T-cell (primary cell): ENCODE measurements at regions not wholly inside any gene's neighbourhood (a gene's known extent, or its start where the extent isn't known, plus 50 kb on each side); places are given as distances from the start of the nearest gene placed in this dataset.

ENCODE experiments used
- ATAC-seq, 4 experiments: fragments of 200-7000 bp in 3 of 4; fragments of 150-1000 bp in 1 of 4; cut with Tn5 transposase; replicated peaks in 1 of 4; 1 replicate in 3 of 4; 2 replicates in 1 of 4; pipeline ENCODE4 v1.10.0; 2021; ENCODE audit warnings: moderate library complexity in 3 of 4, mild to moderate bottlenecking in 2 of 4, moderate number of reproducible peaks in 1 of 4
- CTCF ChIA-PET, 2 donors: fragments of 300-600 bp; sonication (Branson Sonifier 250); formaldehyde crosslinking; loops; one replicate each; lab custom pipeline; 2022; ENCODE audit warnings: antibody characterized with exemption in 2 of 2; lab: Charles Lee
- POLR2A ChIA-PET, 2 donors: fragments of 300-600 bp; sonication (Branson Sonifier 250); formaldehyde crosslinking; loops; one replicate each; lab custom pipeline; 2022; ENCODE audit warnings: antibody characterized with exemption in 2 of 2; lab: Charles Lee
- DNase-seq, 35 experiments: peaks; one replicate each; pipeline versions ENCODE4 v3.0.0 to v3.0.0-alpha.2; 2013 to 2023
- H3K27ac ChIP-seq: one replicate; pipeline ENCODE4 v1.5.1; 2013; ENCODE audit warnings: low read length
- H3K27me3 ChIP-seq, 2 experiments: replicated peaks in 1 of 2; 1 replicate in 1 of 2; 2 replicates in 1 of 2; pipeline versions ENCODE4 v1.6.1 to v1.7.0; 2013; ENCODE audit warnings: low read length in 1 of 2, mixed read lengths in 1 of 2; ENCODE audit not compliant: control insufficient read depth in 2 of 2, insufficient read depth in 2 of 2; ENCODE audit errors: extremely low read depth in 1 of 2
- H3K36me3 ChIP-seq, 2 donors: 1 replicate in 1 of 2; 2 replicates in 1 of 2; pipeline versions ENCODE4 v1.6.1 to v1.7.0; 2013; ENCODE audit warnings: low read length in 1 of 2; ENCODE audit not compliant: control insufficient read depth in 2 of 2, insufficient read depth in 1 of 2; ENCODE audit errors: extremely low read depth in 1 of 2
- H3K4me1 ChIP-seq, 2 experiments: 1 replicate in 1 of 2; 2 replicates in 1 of 2; pipeline versions ENCODE4 v1.6.1 to v1.7.0; 2013; ENCODE audit warnings: low read length in 2 of 2, mixed read lengths in 1 of 2; ENCODE audit not compliant: insufficient read depth in 2 of 2, control insufficient read depth in 1 of 2; ENCODE audit errors: extremely low read depth in 1 of 2
- H3K4me3 ChIP-seq, 2 donors: 1 replicate in 1 of 2; 2 replicates in 1 of 2; pipeline versions ENCODE4 v1.5.1 to v1.7.0; 2013; ENCODE audit warnings: mild to moderate bottlenecking in 2 of 2, low read length in 1 of 2, moderate library complexity in 1 of 2; ENCODE audit not compliant: control insufficient read depth in 1 of 2; ENCODE audit errors: extremely low read depth in 1 of 2
- H3K9me3 ChIP-seq: 2 replicates; pipeline ENCODE4 v1.7.0; 2013
- H3K27ac Mint-ChIP-seq, 2 donors: one replicate each; pipeline ENCODE4 v1.8.0; 2020 to 2021; ENCODE audit warnings: mild to moderate bottlenecking in 2 of 2, mixed read lengths in 2 of 2
- H3K27me3 Mint-ChIP-seq, 2 donors: one replicate each; pipeline ENCODE4 v1.8.0; 2021 to 2022; ENCODE audit warnings: mixed read lengths in 2 of 2
- H3K36me3 Mint-ChIP-seq: one replicate; pipeline ENCODE4 v1.8.0; 2021; ENCODE audit warnings: mixed read lengths
- H3K4me1 Mint-ChIP-seq, 3 donors: one replicate each; pipeline ENCODE4 v1.8.0; 2020 to 2022; ENCODE audit warnings: mixed read lengths in 3 of 3, mild to moderate bottlenecking in 1 of 3
- H3K4me3 Mint-ChIP-seq, 3 donors: one replicate each; pipeline ENCODE4 v1.8.0; 2020 to 2022; ENCODE audit warnings: mild to moderate bottlenecking in 3 of 3, mixed read lengths in 3 of 3, moderate library complexity in 3 of 3
- H3K9me3 Mint-ChIP-seq, 3 donors: one replicate each; pipeline ENCODE4 v1.8.0; 2020 to 2022; ENCODE audit warnings: mixed read lengths in 3 of 3
- WGBS: methylation state at CpG from one replicate; pipeline ENCODE4 v1.1.5; 2013; ENCODE audit warnings: missing lambda C conversion rate; ENCODE audit not compliant: insufficient coverage; 5-methylcytosine and 5-hydroxymethylcytosine counted together

DNA sequence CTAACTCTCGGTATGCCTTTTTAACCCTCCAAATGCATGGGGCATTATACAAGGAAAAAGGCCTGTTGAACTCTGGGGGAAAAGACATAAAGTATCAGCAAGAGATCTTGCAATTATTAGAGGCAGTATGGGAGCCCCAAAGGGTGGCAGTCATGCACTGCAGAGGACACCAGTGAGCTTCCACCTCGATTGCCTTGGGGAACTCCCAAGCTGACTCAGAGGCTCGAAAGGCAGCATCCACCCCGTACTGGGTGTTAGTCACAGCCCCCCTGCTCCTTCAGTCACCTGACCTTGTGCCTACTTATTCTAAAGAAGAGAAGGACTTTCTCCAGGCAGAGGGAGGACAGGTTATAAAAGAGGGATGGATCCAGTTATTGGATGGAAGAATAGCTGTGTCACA lies 781.4 kb upstream of the TMEM132C start:
- H3K27me3 ChIP-seq = no peaks in the 10 kb centered on the region
- Mint-ChIP-seq H3K9me3 (peaks cover 2 to 12% (median 11%) of the 10 kb centered on the region in 3 donors), H3K4me3 (no peak overlapping the region), H3K27ac (no peak overlapping the region), H3K4me1 (no peaks in the 10 kb centered on the region), H3K36me3 (no peaks in the 10 kb centered on the region), H3K27me3 (no peaks in the 10 kb centered on the region)
- WGBS = 67% methylated on average over 1 of the region's 4 CpGs
- ChIA-PET POLR2A (no interaction called here), CTCF (no interaction called here)
- no peak for DNase-seq
- H3K4me3 ChIP-seq = no peak overlapping the region
- no peaks in the 10 kb centered on the region for H3K36me3 ChIP-seq
- ATAC-seq = no peak
- no peak overlapping the region for H3K27ac ChIP-seq
- no peaks in the 10 kb centered on the region for H3K9me3 ChIP-seq
- no peaks in the 10 kb centered on the region for H3K4me1 ChIP-seq

DNA sequence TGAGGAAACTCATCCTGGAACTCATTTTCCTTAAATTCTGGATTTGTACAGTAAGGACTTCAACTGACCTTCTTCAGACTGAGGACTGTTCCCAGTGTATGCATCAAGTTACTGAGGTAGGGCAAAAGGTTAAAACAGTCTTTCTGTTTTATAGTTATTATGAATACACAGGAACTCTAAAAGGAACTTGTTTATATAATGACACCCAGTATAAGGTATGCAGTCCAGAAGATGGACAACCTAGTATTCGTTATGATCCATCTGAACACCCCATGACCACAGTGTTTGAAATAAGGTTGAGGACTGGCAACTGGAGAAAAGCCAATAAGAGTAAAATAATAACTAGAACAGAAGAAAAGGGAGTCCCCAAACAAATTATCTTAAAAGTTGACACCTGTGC lies 779.9 kb upstream of the TMEM132C start:
- no peaks in the 10 kb centered on the region for H3K4me1 Mint-ChIP-seq
- ChIA-PET POLR2A (no interaction called here), CTCF (no interaction called here)
- H3K27ac ChIP-seq = no peak overlapping the region
- DNase-seq (no peak), ATAC-seq (no peak)
- H3K4me3 ChIP-seq = no peak overlapping the region
- no peaks in the 10 kb centered on the region for H3K27me3 ChIP-seq
- no peaks in the 10 kb centered on the region for H3K4me1 ChIP-seq
- no peaks in the 10 kb centered on the region for H3K36me3 Mint-ChIP-seq
- no peaks in the 10 kb centered on the region for H3K36me3 ChIP-seq
- H3K9me3 ChIP-seq = no peaks in the 10 kb centered on the region
- no peak overlapping the region for H3K27ac Mint-ChIP-seq
- H3K9me3 Mint-ChIP-seq = peaks cover 0 to 17% (median 6%) of the 10 kb centered on the region in 3 donors
- WGBS = no CpG with 5 or more reads among the region's 1 CpG
- no peak overlapping the region for H3K4me3 Mint-ChIP-seq
- H3K27me3 Mint-ChIP-seq = no peaks in the 10 kb centered on the region

DNA sequence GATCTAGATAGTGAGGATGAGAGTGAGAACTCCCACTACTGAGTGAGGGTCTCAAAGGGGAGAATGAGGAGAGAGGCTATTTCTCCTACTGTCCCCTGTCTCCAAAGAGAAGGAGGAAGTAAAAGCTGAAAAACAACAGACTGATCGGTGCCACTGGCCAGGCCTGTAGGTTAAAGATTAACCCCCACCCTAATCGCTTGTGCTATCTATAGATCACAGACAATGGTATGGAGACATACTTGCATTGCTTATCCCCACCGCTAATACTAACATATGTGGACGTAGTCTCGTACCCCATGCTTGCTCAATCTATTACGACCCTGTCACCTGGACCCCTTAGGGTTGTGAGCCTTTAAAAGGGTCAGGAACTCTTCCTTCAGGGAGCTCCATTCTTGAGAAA lies 777.9 kb upstream of the TMEM132C start:
- POLR2A ChIA-PET = no interaction called here
- whole genome bisulfite sequencing = 49% methylated on average over 4 of the region's 6 CpGs
- H3K27ac Mint-ChIP-seq = no peak overlapping the region
- no peaks in the 10 kb centered on the region for H3K27me3 Mint-ChIP-seq
- H3K4me1 ChIP-seq = no peaks in the 10 kb centered on the region
- H3K36me3 ChIP-seq = no peaks in the 10 kb centered on the region
- H3K9me3 ChIP-seq = no peaks in the 10 kb centered on the region
- H3K4me1 Mint-ChIP-seq = no peaks in the 10 kb centered on the region
- ATAC-seq = no peak
- CTCF ChIA-PET = no interaction called here
- H3K36me3 Mint-ChIP-seq = no peaks in the 10 kb centered on the region
- H3K4me3 ChIP-seq = no peak overlapping the region
- DNase-seq = no peak
- H3K4me3 Mint-ChIP-seq = no peak overlapping the region
- H3K27ac ChIP-seq = no peak overlapping the region
- no peaks in the 10 kb centered on the region for H3K27me3 ChIP-seq
- peaks cover 2 to 13% (median 3%) of the 10 kb centered on the region in 3 donors for H3K9me3 Mint-ChIP-seq

DNA sequence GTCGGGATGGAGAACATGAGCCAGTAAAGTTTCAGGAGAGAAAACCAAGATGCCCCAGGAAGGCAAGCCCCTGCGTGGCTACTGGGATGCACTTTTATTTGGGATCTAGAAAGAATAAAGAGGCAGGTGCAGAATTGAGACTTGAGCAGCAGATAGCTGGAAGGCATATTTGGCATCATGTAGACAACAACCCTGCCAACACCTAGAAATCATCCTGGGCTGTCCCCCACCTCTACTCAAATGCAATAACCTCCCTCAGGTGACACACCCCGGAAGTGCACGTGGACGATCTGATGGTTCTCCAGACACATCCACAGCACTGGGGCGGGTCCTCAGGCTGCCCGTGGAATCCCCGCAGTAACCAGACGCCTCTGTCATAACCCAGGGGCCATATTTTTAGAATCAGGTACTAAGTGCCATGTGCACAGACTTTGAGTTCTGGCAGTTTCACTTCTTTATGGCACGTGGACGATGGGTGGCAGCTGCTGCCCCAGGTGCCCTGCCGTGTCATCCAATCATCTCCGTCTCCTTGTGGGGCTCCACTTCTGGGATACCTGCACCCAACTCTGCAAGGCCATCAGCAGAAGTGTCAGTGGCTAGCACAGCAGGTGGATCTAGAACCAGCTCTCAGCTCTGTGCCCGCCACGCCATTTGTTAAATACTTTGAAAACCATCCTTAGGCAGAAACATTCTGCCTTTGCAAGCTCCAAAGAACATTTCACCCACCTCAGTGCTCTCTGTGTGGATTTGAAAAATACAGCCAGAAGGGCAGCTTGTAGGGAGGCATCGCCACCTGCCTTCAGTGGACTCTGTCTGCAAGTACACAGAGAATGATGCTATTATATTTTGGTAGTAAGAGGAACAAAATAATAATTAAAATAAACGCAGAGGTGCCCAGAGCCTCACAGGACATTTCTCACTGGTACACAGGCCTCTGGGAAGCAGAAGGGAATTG lies 771.7 kb upstream of the TMEM132C start:
- Histone ChIP-seq H3K27me3 (no peaks in the 10 kb centered on the region), H3K36me3 (no peaks in the 10 kb centered on the region), H3K9me3 (no peaks in the 10 kb centered on the region), H3K4me3 (no peak overlapping the region), H3K4me1 (no peaks in the 10 kb centered on the region), H3K27ac (no peak overlapping the region)
- DNase-seq = no peak
- H3K36me3 Mint-ChIP-seq = no peaks in the 10 kb centered on the region
- POLR2A ChIA-PET = no interaction called here
- H3K4me3 Mint-ChIP-seq = no peak overlapping the region
- no peaks in the 10 kb centered on the region for H3K27me3 Mint-ChIP-seq
- 90% methylated on average over 14 of the region's 17 CpGs for WGBS
- H3K27ac Mint-ChIP-seq = no peak overlapping the region
- no peaks in the 10 kb centered on the region for H3K4me1 Mint-ChIP-seq
- H3K9me3 Mint-ChIP-seq = peaks cover 2 to 13% (median 3%) of the 10 kb centered on the region in 3 donors
- CTCF ChIA-PET = no interaction called here
- no peak for ATAC-seq

DNA sequence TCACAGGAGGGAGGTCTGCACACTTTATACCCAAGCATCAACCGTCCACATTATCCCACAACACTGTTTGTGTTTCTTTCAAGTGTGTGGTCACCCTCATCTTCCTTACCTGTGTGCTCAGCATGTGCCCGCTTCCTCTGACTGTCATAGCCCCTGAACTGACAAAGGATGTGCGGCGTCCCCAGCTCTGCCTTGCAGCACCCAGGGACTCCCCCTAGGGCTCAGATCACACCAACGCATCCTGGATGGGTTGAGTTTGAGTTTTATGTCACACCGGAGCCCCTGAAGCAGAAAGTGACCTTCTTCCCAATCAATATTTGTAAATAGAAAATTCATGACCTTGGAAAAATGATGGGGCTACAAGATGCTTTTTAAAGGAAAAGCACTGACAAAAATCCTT lies 770.7 kb upstream of the TMEM132C start:
- H3K9me3 ChIP-seq = no peaks in the 10 kb centered on the region
- no peaks in the 10 kb centered on the region for H3K4me1 ChIP-seq
- Mint-ChIP-seq H3K27me3 (no peaks in the 10 kb centered on the region), H3K4me1 (no peaks in the 10 kb centered on the region), H3K9me3 (peaks cover 3 to 14% (median 4%) of the 10 kb centered on the region in 3 donors), H3K36me3 (no peaks in the 10 kb centered on the region), H3K4me3 (no peak overlapping the region), H3K27ac (no peak overlapping the region)
- H3K36me3 ChIP-seq = no peaks in the 10 kb centered on the region
- ATAC-seq = no peak
- H3K27me3 ChIP-seq = no peaks in the 10 kb centered on the region
- ChIA-PET POLR2A (no interaction called here), CTCF (no interaction called here)
- no peak for DNase-seq
- no peak overlapping the region for H3K27ac ChIP-seq
- H3K4me3 ChIP-seq = no peak overlapping the region
- WGBS = 100% methylated on average over 1 of the region's 6 CpGs

DNA sequence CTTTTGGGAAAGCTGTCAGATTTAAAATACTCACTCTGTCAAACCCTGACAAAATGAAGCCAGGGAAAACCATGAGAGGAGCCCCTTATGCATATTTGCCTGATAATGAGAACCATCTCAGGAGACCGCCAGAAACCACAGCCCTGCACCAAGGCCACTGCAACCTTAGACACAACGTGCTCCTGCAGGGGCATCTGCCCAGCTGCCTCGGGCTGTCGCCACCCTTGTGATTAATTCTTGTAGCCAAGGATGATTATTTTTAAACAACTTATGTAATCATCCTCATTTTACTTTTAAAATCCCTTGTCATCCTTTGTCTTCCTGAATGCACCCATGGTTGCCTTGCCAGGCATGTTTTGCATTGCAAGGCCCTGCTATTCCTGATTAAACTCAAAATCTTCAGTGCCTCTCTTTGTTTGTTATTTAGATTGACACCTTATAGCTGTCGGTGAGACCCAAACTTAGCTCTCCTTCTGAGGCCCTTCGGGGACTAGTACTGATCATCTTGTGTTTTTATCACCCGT lies 766.4 kb upstream of the TMEM132C start:
- Mint-ChIP-seq H3K4me1 (no peaks in the 10 kb centered on the region), H3K27ac (no peak overlapping the region), H3K27me3 (no peaks in the 10 kb centered on the region), H3K4me3 (no peak overlapping the region), H3K9me3 (peaks cover 0 to 11% (median 3%) of the 10 kb centered on the region in 3 donors), H3K36me3 (no peaks in the 10 kb centered on the region)
- no peak overlapping the region for H3K4me3 ChIP-seq
- H3K4me1 ChIP-seq = no peaks in the 10 kb centered on the region
- ChIA-PET POLR2A (no interaction called here), CTCF (no interaction called here)
- no peaks in the 10 kb centered on the region for H3K9me3 ChIP-seq
- no peaks in the 10 kb centered on the region for H3K36me3 ChIP-seq
- no peak overlapping the region for H3K27ac ChIP-seq
- no peak for DNase-seq
- ATAC-seq = no peak
- peaks cover 0 to 4% of the 10 kb centered on the region in 2 experiments for H3K27me3 ChIP-seq
- 100% methylated on average over 1 of the region's 7 CpGs for WGBS
